ENCODE measurements at regions not wholly inside any gene's neighbourhood (a gene's known extent, or its start where the extent isn't known, plus 50 kb on each side); places are given as distances from the start of the nearest gene placed in this dataset.

DNA sequence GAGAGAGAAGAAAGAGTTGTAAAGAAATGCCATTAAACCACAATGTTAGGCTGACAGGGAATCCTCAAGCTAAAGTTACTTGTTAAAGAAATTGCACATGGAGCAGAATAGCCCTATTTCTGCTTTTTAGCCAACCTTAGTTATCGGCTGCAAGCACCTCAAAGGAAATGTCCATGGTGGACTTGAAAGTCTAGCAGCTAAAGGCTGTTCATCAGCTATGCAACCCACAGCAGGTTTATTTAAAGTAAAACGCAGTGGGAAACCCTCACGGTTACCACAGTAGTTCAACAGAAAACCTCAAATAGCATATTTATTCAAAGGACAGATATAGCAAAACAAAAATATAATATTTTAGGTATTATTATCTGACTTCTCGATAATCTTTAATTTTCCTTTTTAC lies 967.2 kb downstream of the IGSF11 start:
- no peak overlapping the region for H3K27ac ChIP-seq

GRCh38 chr3:118075873-118076272 lies 958.8 kb downstream of the IGSF11 start:
- intact Hi-C loops (cut with DNase I; ENCODE audit: low total_unique reads) = no loop called here
- 56 to 65% (median 60%) methylated on average over 6 of the region's 6 CpGs for WGBS, 5 donors
- TF ChIP-seq EP300 (IDR thresholded peaks at IDR 0.05) = no peak
- no peak for TF ChIP-seq POLR2AphosphoS5 (IDR thresholded peaks at IDR 0.05)
- no peak for TF ChIP-seq POLR2A (IDR thresholded peaks at IDR 0.05)
- TF ChIP-seq CTCF (IDR thresholded peaks at IDR 0.05) = no peak
- Histone ChIP-seq H3K36me3 (no peaks in the 10 kb centered on the region), H3K27ac (no peak overlapping the region), H3K27me3 (no peaks in the 10 kb centered on the region), H3K4me3 (no peak overlapping the region), H3K9me3 (peaks cover 0 to 21% (median 15%) of the 10 kb centered on the region in 4 donors), H3K4me1 (no peaks in the 10 kb centered on the region)
- DNase-seq = peak in 1 of 2 donors; percentile 3

More for the DNA sequence above, 967.2 kb downstream of the IGSF11 start:
- Histone ChIP-seq H3K36me3 (no peaks in the 10 kb centered on the region), H3K9me3 (no peaks in the 10 kb centered on the region), H3K4me1 (no peaks in the 10 kb centered on the region), H3K4me3 (no peak overlapping the region), H3K27me3 (no peaks in the 10 kb centered on the region)
- TF ChIP-seq POLR2AphosphoS5 (IDR thresholded peaks at IDR 0.05) (no peak), POLR2A (IDR thresholded peaks at IDR 0.05) (no peak), EP300 (IDR thresholded peaks at IDR 0.05) (no peak), CTCF (IDR thresholded peaks at IDR 0.05) (no peak)
- intact Hi-C loops (cut with DNase I; ENCODE audit: low total_unique reads) = no loop called here
- DNase-seq = no peak
- 86 to 96% (median 92%) methylated on average over 4 of the region's 4 CpGs for WGBS, 5 donors

GRCh38 chr3:118077332-118077731 lies 957.3 kb downstream of the IGSF11 start:
- no peaks in the 10 kb centered on the region for H3K36me3 ChIP-seq
- no peaks in the 10 kb centered on the region for H3K4me1 ChIP-seq
- H3K27me3 ChIP-seq = no peaks in the 10 kb centered on the region
- 58 to 82% (median 69%) methylated on average over 1 of the region's 1 CpG for WGBS, 5 donors
- H3K27ac ChIP-seq = no peak overlapping the region
- no peak for DNase-seq
- intact Hi-C loops (cut with DNase I; ENCODE audit: low total_unique reads) = no loop called here
- no peak for TF ChIP-seq POLR2AphosphoS5 (IDR thresholded peaks at IDR 0.05)
- no peak for TF ChIP-seq POLR2A (IDR thresholded peaks at IDR 0.05)
- no peak for TF ChIP-seq EP300 (IDR thresholded peaks at IDR 0.05)
- no peak for TF ChIP-seq CTCF (IDR thresholded peaks at IDR 0.05)
- peaks cover 0 to 21% (median 15%) of the 10 kb centered on the region in 4 donors for H3K9me3 ChIP-seq
- no peak overlapping the region for H3K4me3 ChIP-seq

- peak in 1 of 2 donors; percentile 4 for DNase-seq
- H3K9me3 ChIP-seq = peaks cover 0 to 4% (median under 1%) of the 10 kb centered on the region in 4 donors
- no peak for TF ChIP-seq EP300 (IDR thresholded peaks at IDR 0.05)
- TF ChIP-seq POLR2A (IDR thresholded peaks at IDR 0.05) = no peak
- TF ChIP-seq CTCF (IDR thresholded peaks at IDR 0.05) = no peak
- TF ChIP-seq POLR2AphosphoS5 (IDR thresholded peaks at IDR 0.05) = no peak
- no peak overlapping the region for H3K27ac ChIP-seq
- 29 to 55% (median 41%) methylated on average over 1 of the region's 1 CpG for WGBS, 5 donors
- H3K4me1 ChIP-seq = no peaks in the 10 kb centered on the region
- no peaks in the 10 kb centered on the region for H3K36me3 ChIP-seq
- no peaks in the 10 kb centered on the region for H3K27me3 ChIP-seq
- intact Hi-C loops (cut with DNase I; ENCODE audit: low total_unique reads) = no loop called here
- no peak overlapping the region for H3K4me3 ChIP-seq
Measured at GRCh38 chr3:118080889-118081288, 953.8 kb downstream of the IGSF11 start.
